Mammary epithelial cell (primary cell): ENCODE measurements at regions not wholly inside any gene's neighbourhood (a gene's known extent, or its start where the extent isn't known, plus 50 kb on each side); places are given as distances from the start of the nearest gene placed in this dataset.

Experiments
- EZH2 ChIP-seq: IDR thresholded peaks from 2 replicates; pipeline ENCODE4 v1.6.1; 2012; ENCODE audit warnings: low read length, inconsistent platforms, borderline replicate concordance
- TF ChIP-seq, protein P1 (sequence below), 2 donors: IDR thresholded peaks in 1 of 2; conservative IDR thresholded peaks in 1 of 2; 2 replicates each; pipeline ENCODE4 v1.5.1; 2011 to 2012; ENCODE audit warnings: inconsistent platforms in 2 of 2, low read length in 2 of 2, mild to moderate bottlenecking in 2 of 2, control low read depth in 1 of 2, low read depth in 1 of 2; ENCODE audit not compliant: insufficient read depth in 1 of 2; ENCODE audit errors: extremely low read depth in 1 of 2

- TF ChIP-seq, protein P1, sequence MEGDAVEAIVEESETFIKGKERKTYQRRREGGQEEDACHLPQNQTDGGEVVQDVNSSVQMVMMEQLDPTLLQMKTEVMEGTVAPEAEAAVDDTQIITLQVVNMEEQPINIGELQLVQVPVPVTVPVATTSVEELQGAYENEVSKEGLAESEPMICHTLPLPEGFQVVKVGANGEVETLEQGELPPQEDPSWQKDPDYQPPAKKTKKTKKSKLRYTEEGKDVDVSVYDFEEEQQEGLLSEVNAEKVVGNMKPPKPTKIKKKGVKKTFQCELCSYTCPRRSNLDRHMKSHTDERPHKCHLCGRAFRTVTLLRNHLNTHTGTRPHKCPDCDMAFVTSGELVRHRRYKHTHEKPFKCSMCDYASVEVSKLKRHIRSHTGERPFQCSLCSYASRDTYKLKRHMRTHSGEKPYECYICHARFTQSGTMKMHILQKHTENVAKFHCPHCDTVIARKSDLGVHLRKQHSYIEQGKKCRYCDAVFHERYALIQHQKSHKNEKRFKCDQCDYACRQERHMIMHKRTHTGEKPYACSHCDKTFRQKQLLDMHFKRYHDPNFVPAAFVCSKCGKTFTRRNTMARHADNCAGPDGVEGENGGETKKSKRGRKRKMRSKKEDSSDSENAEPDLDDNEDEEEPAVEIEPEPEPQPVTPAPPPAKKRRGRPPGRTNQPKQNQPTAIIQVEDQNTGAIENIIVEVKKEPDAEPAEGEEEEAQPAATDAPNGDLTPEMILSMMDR (conservative IDR thresholded peaks at IDR 0.05 in 1 of 2, IDR thresholded peaks at IDR 0.05 in 1 of 2; ENCODE audit: extremely low read depth in 1 of 2, insufficient read depth in 1 of 2, low read depth in 1 of 2, low read length in 2 of 2), result no peak
- no peak for TF ChIP-seq EZH2
Observed at GRCh38 chr2:147003081-147003480, 841.7 kb upstream of the ACVR2A start.
